ENCODE measurements at regions not wholly inside any gene's neighbourhood (a gene's known extent, or its start where the extent isn't known, plus 50 kb on each side); places are given as distances from the start of the nearest gene placed in this dataset.
"Not testable (repeated sequence)": the region's sequence is repeated elsewhere in the genome, so short reads cannot be mapped to it uniquely, and the experiment has no call there.

GRCh38 chr5:17964067-17964466 is 329.8 kb downstream of the TAF11L14 start:
- in situ Hi-C loops (cut with MboI; ENCODE audit: low sequenced_read_pairs): no loop called here

- in situ Hi-C loops (cut with MboI; ENCODE audit: low sequenced_read_pairs): no loop called here
Observed at GRCh38 chr5:17966640-17967402, 332.6 kb downstream of the TAF11L14 start.

- in situ Hi-C loops (cut with MboI; ENCODE audit: low sequenced_read_pairs): no loop called here
Observed at GRCh38 chr5:17976404-17976803, 342.1 kb downstream of the TAF11L14 start.

- in situ Hi-C loops (cut with MboI; ENCODE audit: low sequenced_read_pairs): no loop called here
Observed at GRCh38 chr5:17978954-17979353, 344.7 kb downstream of the TAF11L14 start.

DNA sequence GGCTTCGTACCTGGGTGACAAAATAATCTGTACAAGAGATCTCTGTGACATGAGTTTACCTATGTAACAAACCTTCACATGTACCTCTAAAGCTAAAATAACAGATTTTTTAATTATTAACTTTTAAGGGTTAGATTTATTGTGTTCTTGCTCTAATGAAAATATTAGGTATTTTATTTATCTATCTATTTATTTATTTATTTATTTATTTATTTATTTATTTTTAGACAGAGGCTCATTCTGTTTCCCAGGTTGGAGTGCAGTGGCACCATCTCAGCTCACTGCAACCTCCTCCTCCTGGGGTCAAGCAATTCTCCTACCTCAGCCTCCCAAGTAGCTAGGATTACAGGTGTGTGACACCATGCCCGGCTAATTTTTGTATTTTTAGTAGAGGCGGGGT is 348.4 kb downstream of the TAF11L14 start:
- in situ Hi-C loops (cut with MboI; ENCODE audit: low sequenced_read_pairs): not testable (repeated sequence)

DNA sequence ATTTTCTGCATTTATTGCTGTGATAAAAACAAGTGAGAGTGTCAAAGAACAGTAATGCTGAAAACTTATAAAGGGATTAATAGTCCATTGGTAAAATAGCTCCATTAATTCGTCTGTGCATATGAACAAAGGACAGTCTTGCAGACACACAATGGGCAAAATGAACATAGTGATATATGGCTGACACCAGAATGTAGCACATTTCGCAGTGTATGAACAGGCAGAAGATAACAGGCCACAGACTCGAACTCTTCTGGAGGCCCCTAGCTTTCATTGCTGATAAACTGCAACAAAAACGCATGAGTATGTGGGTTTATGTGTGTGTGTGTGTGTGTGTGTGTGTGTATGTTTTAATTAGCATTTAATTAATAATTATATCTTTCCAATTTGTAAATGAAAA is 354.8 kb downstream of the TAF11L14 start:
- in situ Hi-C loops (cut with MboI; ENCODE audit: low sequenced_read_pairs): no loop called here

GRCh38 chr5:17989567-17990563 is 355.6 kb downstream of the TAF11L14 start:
- in situ Hi-C loops (cut with MboI; ENCODE audit: low sequenced_read_pairs): no loop called here

DNA sequence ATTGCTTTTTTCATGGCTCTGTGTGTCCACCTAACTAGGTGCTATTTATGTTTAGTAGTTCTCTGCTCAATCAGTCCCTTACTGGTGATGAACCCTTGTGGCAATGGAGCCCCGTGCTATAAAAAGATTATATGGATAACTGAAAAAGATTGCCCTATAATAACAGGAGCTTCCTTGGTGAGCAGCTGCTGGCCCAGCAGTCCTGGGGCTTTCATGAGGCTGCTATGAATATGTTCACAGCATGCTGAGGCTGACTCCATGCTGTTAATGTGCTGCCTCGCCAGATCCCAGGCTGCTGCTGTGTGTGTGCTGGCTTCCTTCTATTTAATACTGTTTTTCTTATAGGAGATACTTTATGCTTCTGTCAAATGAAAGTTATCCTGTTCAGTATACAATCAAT is 357.5 kb downstream of the TAF11L14 start:
- in situ Hi-C loops (cut with MboI; ENCODE audit: low sequenced_read_pairs): no loop called here

GRCh38 chr5:17992291-17992690 is 358.0 kb downstream of the TAF11L14 start:
- in situ Hi-C loops (cut with MboI; ENCODE audit: low sequenced_read_pairs): no loop called here

GRCh38 chr5:17995997-17996396 is 361.7 kb downstream of the TAF11L14 start:
- in situ Hi-C loops (cut with MboI; ENCODE audit: low sequenced_read_pairs): no loop called here

- in situ Hi-C loops (cut with MboI; ENCODE audit: low sequenced_read_pairs): no loop called here
Observed at GRCh38 chr5:17999858-18000257, 365.6 kb downstream of the TAF11L14 start.

- in situ Hi-C loops (cut with MboI; ENCODE audit: low sequenced_read_pairs): no loop called here
Observed at GRCh38 chr5:18000744-18001143, 366.5 kb downstream of the TAF11L14 start.

- in situ Hi-C loops (cut with MboI; ENCODE audit: low sequenced_read_pairs): no loop called here
Observed at GRCh38 chr5:18003312-18003711, 369.1 kb downstream of the TAF11L14 start.

GRCh38 chr5:18003784-18004183 is 369.5 kb downstream of the TAF11L14 start:
- in situ Hi-C loops (cut with MboI; ENCODE audit: low sequenced_read_pairs): no loop called here

DNA sequence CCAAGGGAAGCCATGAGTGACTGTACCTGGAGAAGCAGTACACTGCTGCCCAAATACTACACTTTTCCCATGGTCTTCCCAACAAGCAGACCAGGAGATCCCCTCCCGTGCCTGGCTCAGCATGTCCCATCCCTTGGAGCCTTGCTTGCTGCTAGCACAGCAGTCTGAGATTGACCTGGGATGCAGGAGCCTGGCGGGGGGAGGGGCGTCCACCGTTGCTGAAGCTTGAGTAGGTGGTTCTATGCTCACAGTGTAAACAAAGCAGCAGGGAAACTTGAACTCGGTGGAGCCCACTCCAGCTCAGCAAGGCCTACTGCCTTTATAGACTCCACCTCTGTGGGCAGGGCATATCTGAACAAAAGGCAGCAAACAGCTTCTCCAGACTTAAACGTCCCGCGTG is 372.0 kb downstream of the TAF11L14 start:
- in situ Hi-C loops (cut with MboI; ENCODE audit: low sequenced_read_pairs): not testable (repeated sequence)

- in situ Hi-C loops (cut with MboI; ENCODE audit: low sequenced_read_pairs): no loop called here
Observed at GRCh38 chr5:18008940-18009339, 374.7 kb downstream of the TAF11L14 start.

GRCh38 chr5:18010053-18010452 is 375.8 kb downstream of the TAF11L14 start:
- in situ Hi-C loops (cut with MboI; ENCODE audit: low sequenced_read_pairs): no loop called here

DNA sequence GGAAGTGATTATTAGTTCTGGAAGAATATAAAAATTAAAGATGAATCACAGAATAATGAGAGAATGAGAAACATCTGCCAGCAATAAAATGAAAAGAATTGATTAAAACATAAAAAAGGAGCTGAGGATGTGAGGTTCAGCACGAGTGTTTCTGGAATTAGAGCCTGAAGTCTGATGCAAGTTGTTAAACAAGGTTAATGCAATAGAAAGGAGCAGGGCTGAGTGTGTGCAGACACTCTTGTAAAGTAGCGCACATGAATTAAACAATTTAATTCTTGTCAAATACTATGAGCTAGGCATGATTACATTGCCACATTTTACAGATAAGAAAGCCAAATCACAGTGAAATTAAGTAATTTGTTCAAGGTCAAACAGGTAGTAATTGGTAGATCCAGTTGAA is 384.2 kb downstream of the TAF11L14 start:
- in situ Hi-C loops (cut with MboI; ENCODE audit: low sequenced_read_pairs): no loop called here

DNA sequence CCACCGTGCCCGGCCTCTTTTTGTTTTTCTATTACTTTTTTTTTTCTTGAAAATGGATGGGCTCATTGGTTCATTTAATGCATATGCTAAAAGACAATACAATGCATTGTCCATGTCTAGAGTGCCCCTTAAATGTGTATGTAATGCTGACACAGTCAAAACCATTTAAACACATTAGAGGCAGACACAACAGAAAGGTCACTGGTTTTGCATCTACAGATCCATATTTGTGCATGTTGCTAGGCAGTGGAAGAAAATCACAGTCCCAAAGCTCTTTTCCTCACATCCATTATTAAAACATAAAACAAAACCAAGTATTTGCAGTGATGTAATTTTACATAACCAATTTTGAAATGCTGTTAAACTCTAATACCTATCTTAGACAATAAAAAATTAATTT is 389.0 kb downstream of the TAF11L14 start:
- in situ Hi-C loops (cut with MboI; ENCODE audit: low sequenced_read_pairs): no loop called here

DNA sequence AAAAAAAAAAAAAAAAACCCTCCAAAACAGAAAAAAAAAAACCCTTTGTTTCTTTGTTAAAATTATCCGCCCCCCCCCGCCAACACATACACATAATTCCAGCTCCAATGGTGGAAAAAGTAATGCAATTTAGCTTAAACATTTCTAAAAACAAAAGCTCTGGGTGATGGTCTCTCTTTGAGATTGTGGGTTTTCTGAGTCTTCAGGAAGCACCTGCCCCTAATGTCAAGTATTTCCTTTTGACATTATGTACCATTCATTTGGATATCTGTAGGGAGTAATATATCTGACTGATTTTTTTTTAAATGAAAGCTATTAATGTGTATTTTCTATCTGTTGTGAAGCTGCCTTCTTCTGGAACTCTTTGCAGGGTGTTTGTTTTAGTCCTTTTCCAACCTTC is 389.7 kb downstream of the TAF11L14 start:
- in situ Hi-C loops (cut with MboI; ENCODE audit: low sequenced_read_pairs): no loop called here

- in situ Hi-C loops (cut with MboI; ENCODE audit: low sequenced_read_pairs): no loop called here
Observed at GRCh38 chr5:18024542-18024941, 390.3 kb downstream of the TAF11L14 start.

Measured in HL-60/S4 (cell line).